SW480 (cell line): ENCODE measurements at regions not wholly inside any gene's neighbourhood (a gene's known extent, or its start where the extent isn't known, plus 50 kb on each side); places are given as distances from the start of the nearest gene placed in this dataset.

Experiments used
- DNase-seq: peaks from one replicate; pipeline ENCODE4 v3.0.0-alpha.2; 2016; ENCODE audit warnings: low spot score

- DNase-seq = no peak
These were observed 83.0 kb downstream of the CMPK2 start for GRCh38 chr2:6782517-6783237.

- no peak for DNase-seq
These were observed 82.5 kb downstream of the CMPK2 start for GRCh38 chr2:6783238-6783614.

- no peak for DNase-seq
These were observed 81.4 kb downstream of the CMPK2 start for GRCh38 chr2:6784291-6784690.

GRCh38 chr2:6785493-6785892 is 80.2 kb downstream of the CMPK2 start:
- DNase-seq = no peak

GRCh38 chr2:6787376-6787775 is 78.3 kb downstream of the CMPK2 start:
- no peak for DNase-seq

GRCh38 chr2:6788614-6789013 is 77.1 kb downstream of the CMPK2 start:
- DNase-seq = no peak

GRCh38 chr2:6789559-6790138 is 76.1 kb downstream of the CMPK2 start:
- no peak for DNase-seq

- peak; percentile 16 for DNase-seq
These were observed 74.0 kb downstream of the CMPK2 start for GRCh38 chr2:6791682-6792081.

- DNase-seq = no peak
These were observed 72.8 kb downstream of the CMPK2 start for GRCh38 chr2:6792883-6793282.

GRCh38 chr2:6793371-6793770 is 72.3 kb downstream of the CMPK2 start:
- peak; percentile 25 for DNase-seq

GRCh38 chr2:6793913-6794312 is 71.8 kb downstream of the CMPK2 start:
- DNase-seq = no peak

GRCh38 chr2:6794448-6794847 is 71.3 kb downstream of the CMPK2 start:
- no peak for DNase-seq
